ENCODE measurements at regions not wholly inside any gene's neighbourhood (a gene's known extent, or its start where the extent isn't known, plus 50 kb on each side); places are given as distances from the start of the nearest gene placed in this dataset.

GRCh38 chr6:82589509-82590206 lies 226.0 kb downstream of the TPBG start:
- Mint-ChIP-seq H3K4me1 (ENCODE audit: unreplicated experiment) (peaks cover 13% of the 10 kb centered on the region), H3K27ac (ENCODE audit: unreplicated experiment) (no peak overlapping the region), H3K27me3 (ENCODE audit: unreplicated experiment) (peaks cover 14% of the 10 kb centered on the region), H3K36me3 (ENCODE audit: unreplicated experiment) (no peaks in the 10 kb centered on the region), H3K4me3 (ENCODE audit: unreplicated experiment) (no peak overlapping the region), H3K9me3 (ENCODE audit: unreplicated experiment) (no peaks in the 10 kb centered on the region)
- DNase-seq (ENCODE audit: extremely low spot score, unreplicated experiment): no peak
- peak; percentile 40 for TF ChIP-seq CTCF (IDR thresholded peaks at IDR 0.05)

- Mint-ChIP-seq H3K36me3 (ENCODE audit: unreplicated experiment) (peaks cover 3% of the 10 kb centered on the region), H3K4me3 (ENCODE audit: unreplicated experiment) (no peak overlapping the region), H3K27me3 (ENCODE audit: unreplicated experiment) (peaks cover 5% of the 10 kb centered on the region), H3K27ac (ENCODE audit: unreplicated experiment) (no peak overlapping the region), H3K9me3 (ENCODE audit: unreplicated experiment) (peaks cover 9% of the 10 kb centered on the region), H3K4me1 (ENCODE audit: unreplicated experiment) (peaks cover 29% of the 10 kb centered on the region)
- DNase-seq (ENCODE audit: extremely low spot score, unreplicated experiment): no peak
- TF ChIP-seq CTCF (IDR thresholded peaks at IDR 0.05): no peak
These were observed 233.6 kb downstream of the TPBG start for GRCh38 chr6:82597201-82597600.

GRCh38 chr6:82602776-82603175 lies 239.2 kb downstream of the TPBG start:
- Mint-ChIP-seq H3K27me3 (ENCODE audit: unreplicated experiment) (no peaks in the 10 kb centered on the region), H3K36me3 (ENCODE audit: unreplicated experiment) (peaks cover 3% of the 10 kb centered on the region), H3K27ac (ENCODE audit: unreplicated experiment) (peak overlapping the region; percentile 82), H3K4me1 (ENCODE audit: unreplicated experiment) (peaks cover 45% of the 10 kb centered on the region), H3K9me3 (ENCODE audit: unreplicated experiment) (peaks cover 17% of the 10 kb centered on the region), H3K4me3 (ENCODE audit: unreplicated experiment) (no peak overlapping the region)
- DNase-seq (ENCODE audit: extremely low spot score, unreplicated experiment): no peak
- no peak for TF ChIP-seq CTCF (IDR thresholded peaks at IDR 0.05)

GRCh38 chr6:82603871-82604270 lies 240.3 kb downstream of the TPBG start:
- no peak for TF ChIP-seq CTCF (IDR thresholded peaks at IDR 0.05)
- H3K9me3 Mint-ChIP-seq (ENCODE audit: unreplicated experiment): peaks cover 17% of the 10 kb centered on the region
- H3K36me3 Mint-ChIP-seq (ENCODE audit: unreplicated experiment): peaks cover 3% of the 10 kb centered on the region
- no peak for DNase-seq (ENCODE audit: extremely low spot score, unreplicated experiment)
- no peaks in the 10 kb centered on the region for H3K27me3 Mint-ChIP-seq (ENCODE audit: unreplicated experiment)
- H3K4me1 Mint-ChIP-seq (ENCODE audit: unreplicated experiment): peaks cover 42% of the 10 kb centered on the region
- no peak overlapping the region for H3K4me3 Mint-ChIP-seq (ENCODE audit: unreplicated experiment)
- H3K27ac Mint-ChIP-seq (ENCODE audit: unreplicated experiment): peak overlapping the region; percentile 82

GRCh38 chr6:82607998-82608725 lies 244.5 kb downstream of the TPBG start:
- Mint-ChIP-seq H3K9me3 (ENCODE audit: unreplicated experiment) (peaks cover 8% of the 10 kb centered on the region), H3K27me3 (ENCODE audit: unreplicated experiment) (peaks cover 4% of the 10 kb centered on the region), H3K36me3 (ENCODE audit: unreplicated experiment) (peaks cover 3% of the 10 kb centered on the region), H3K27ac (ENCODE audit: unreplicated experiment) (no peak overlapping the region), H3K4me1 (ENCODE audit: unreplicated experiment) (peaks cover 18% of the 10 kb centered on the region), H3K4me3 (ENCODE audit: unreplicated experiment) (no peak overlapping the region)
- no peak for DNase-seq (ENCODE audit: extremely low spot score, unreplicated experiment)
- no peak for TF ChIP-seq CTCF (IDR thresholded peaks at IDR 0.05)
